GM12874 (cell line): ENCODE measurements at regions not wholly inside any gene's neighbourhood (a gene's known extent, or its start where the extent isn't known, plus 50 kb on each side); places are given as distances from the start of the nearest gene placed in this dataset.

Experiments used
- TF ChIP-seq, protein P1 (sequence below): IDR thresholded peaks from 2 replicates; pipeline ENCODE4 v1.5.1; 2011; ENCODE audit warnings: low read depth, mild to moderate bottlenecking, control low read depth, low read length, moderate library complexity; ENCODE audit not compliant: insufficient read depth

DNA sequence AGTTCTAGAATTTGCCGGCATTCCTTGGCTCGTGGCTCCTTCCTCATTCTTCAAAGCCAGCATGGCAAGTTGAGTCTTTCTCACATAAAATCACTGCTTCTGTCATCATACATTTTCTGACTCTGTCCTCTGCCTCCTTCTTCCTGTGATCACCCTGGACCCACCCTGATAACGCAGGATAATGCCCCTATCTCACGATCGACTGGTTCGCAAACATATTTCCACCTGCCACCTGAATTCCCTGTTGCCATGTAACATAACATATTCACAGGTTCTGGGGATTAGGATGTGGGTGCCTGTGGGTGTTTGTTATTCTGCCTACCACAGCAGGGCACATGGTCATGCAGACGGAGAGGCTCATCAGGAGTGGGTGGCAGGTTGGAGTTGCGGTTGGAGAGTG lies 177.7 kb downstream of the NHLRC3 start:
- TF ChIP-seq, protein P1, sequence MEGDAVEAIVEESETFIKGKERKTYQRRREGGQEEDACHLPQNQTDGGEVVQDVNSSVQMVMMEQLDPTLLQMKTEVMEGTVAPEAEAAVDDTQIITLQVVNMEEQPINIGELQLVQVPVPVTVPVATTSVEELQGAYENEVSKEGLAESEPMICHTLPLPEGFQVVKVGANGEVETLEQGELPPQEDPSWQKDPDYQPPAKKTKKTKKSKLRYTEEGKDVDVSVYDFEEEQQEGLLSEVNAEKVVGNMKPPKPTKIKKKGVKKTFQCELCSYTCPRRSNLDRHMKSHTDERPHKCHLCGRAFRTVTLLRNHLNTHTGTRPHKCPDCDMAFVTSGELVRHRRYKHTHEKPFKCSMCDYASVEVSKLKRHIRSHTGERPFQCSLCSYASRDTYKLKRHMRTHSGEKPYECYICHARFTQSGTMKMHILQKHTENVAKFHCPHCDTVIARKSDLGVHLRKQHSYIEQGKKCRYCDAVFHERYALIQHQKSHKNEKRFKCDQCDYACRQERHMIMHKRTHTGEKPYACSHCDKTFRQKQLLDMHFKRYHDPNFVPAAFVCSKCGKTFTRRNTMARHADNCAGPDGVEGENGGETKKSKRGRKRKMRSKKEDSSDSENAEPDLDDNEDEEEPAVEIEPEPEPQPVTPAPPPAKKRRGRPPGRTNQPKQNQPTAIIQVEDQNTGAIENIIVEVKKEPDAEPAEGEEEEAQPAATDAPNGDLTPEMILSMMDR: no peak

- TF ChIP-seq, protein P1: no peak
Observed at GRCh38 chr13:39217471-39217870, 179.2 kb downstream of the NHLRC3 start.

GRCh38 chr13:39224671-39225240 lies 186.5 kb downstream of the NHLRC3 start:
- TF ChIP-seq, protein P1: no peak

- TF ChIP-seq, protein P1: no peak
Observed at GRCh38 chr13:39225860-39226259, 187.6 kb downstream of the NHLRC3 start.

DNA sequence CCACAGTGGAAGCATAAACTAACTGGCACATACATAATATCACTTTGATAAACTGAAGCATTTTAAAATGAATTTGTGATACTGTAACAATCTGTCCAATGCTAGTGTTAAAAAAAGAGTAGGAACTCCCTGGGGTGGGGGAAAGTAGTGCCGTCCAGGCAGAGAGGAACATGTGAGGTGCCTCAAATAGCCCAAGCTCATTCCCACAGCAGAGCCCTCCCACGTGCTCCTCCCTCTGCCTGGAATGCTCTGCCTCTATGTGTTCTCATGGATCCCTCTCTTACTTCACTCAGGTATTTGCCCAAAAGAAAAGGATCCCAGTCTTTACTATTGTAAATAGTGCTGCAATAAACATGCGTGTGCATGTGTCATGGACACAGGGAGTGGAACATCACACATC lies 188.1 kb downstream of the NHLRC3 start:
- TF ChIP-seq, protein P1: no peak

GRCh38 chr13:39232401-39232980 lies 194.2 kb downstream of the NHLRC3 start:
- TF ChIP-seq, protein P1: no peak

DNA sequence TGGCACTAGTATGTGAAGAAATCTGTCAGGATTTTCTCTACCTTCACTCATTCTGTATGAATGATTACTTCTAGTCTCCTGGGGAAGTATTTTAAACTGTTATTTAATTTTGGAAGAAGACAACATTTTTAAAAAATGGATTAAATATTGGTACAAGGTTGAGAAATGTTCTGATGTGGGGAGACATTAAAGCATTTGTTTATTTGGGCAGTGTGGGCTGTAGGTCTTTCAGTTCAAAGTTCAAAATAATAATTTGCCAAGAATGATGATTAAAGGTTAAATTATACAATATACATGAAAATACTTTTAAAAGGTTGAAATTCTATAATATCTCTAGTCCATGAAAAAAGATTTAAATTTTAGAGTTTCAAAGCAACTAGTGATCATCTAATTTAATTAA lies 194.7 kb downstream of the NHLRC3 start:
- TF ChIP-seq, protein P1: no peak

- TF ChIP-seq, protein P1: no peak
Observed at GRCh38 chr13:39233519-39233918, 195.3 kb downstream of the NHLRC3 start.
